HepG2 (cell line): ENCODE measurements at regions not wholly inside any gene's neighbourhood (a gene's known extent, or its start where the extent isn't known, plus 50 kb on each side); places are given as distances from the start of the nearest gene placed in this dataset.

Source experiments
- ATAC-seq: fragments of 200-7000 bp; cut with Tn5 transposase; 3 replicates; pipeline ENCODE4 v1.9.1; 2020; ENCODE audit warnings: mild to moderate bottlenecking, moderate library complexity
- BruUV-seq: library from RNA; stranded (reverse); fragments of 400-500 nt; replicated peaks from 2 replicates; lab custom pipeline; 2021; lab: Mats Ljungman, UMichigan
- CTCF ChIA-PET: fragments of 300-600 bp; formaldehyde crosslinking; extraction: SDS; loops from one replicate; lab custom pipeline; 2021; ENCODE audit warnings: low total read pairs, inconsistent platforms, low intra/inter-chr PET ratio; lab: Yijun Ruan, JAX
- POLR2A ChIA-PET: fragments of 350-600 bp; sonication (Branson Sonifier 250); formaldehyde crosslinking; loops from one replicate; lab custom pipeline; 2020; ENCODE audit warnings: antibody characterized with exemption, inconsistent platforms; lab: Yijun Ruan, JAX
- DNase-seq: peaks from one replicate; pipeline ENCODE4 v3.0.0-alpha.2; 2015; ENCODE audit warnings: low spot score
- FAIRE-seq: peaks from 3 replicates; lab custom pipeline; 2011; peaks lifted over from hg19 to GRCh38; lab: Jason Lieb, UNC
- H2AFZ ChIP-seq: one replicate; pipeline ENCODE4 v1.6.1; 2011; ENCODE audit warnings: low read length, inconsistent platforms
- H3K27ac ChIP-seq: fragments of 300-600 bp; 3 replicates; pipeline ENCODE4 v1.8.0; 2011; ENCODE audit warnings: mixed run types, mild to moderate bottlenecking, mixed read lengths, low read length, inconsistent platforms; ENCODE audit not compliant: insufficient read depth; ENCODE audit errors: extremely low read length
- H3K27me3 ChIP-seq, 2 experiments: fragments of 200-600 bp in 1 of 2; 2 replicates in 1 of 2; 3 replicates in 1 of 2; pipeline versions ENCODE4 v1.6.0 to v1.8.0; 2011; ENCODE audit warnings: low read length in 2 of 2, mild to moderate bottlenecking in 2 of 2, moderate library complexity in 2 of 2, inconsistent platforms in 1 of 2; ENCODE audit not compliant: insufficient read depth in 2 of 2, control insufficient read depth in 1 of 2
- H3K36me3 ChIP-seq, 2 experiments: fragments of 200-600 bp in 1 of 2; replicated peaks in 1 of 2; 2 replicates in 1 of 2; 3 replicates in 1 of 2; pipeline versions ENCODE4 v1.5.1 to v1.8.0; 2011; ENCODE audit warnings: low read length in 2 of 2, inconsistent platforms in 1 of 2; ENCODE audit not compliant: insufficient read depth in 2 of 2, control insufficient read depth in 1 of 2
- H3K4me1 ChIP-seq: 2 replicates; pipeline ENCODE4 v1.5.1; 2012; ENCODE audit warnings: low read length, inconsistent platforms; ENCODE audit not compliant: insufficient read depth
- H3K4me2 ChIP-seq: 2 replicates; pipeline ENCODE4 v1.6.0; 2011; ENCODE audit warnings: low read depth, low read length, inconsistent platforms
- H3K4me3 ChIP-seq, 3 experiments: fragments of 200-600 bp in 1 of 3; sonication (generic), shearing (Covaris generic) in 1 of 3; replicated peaks in 1 of 3; 2 replicates each; pipeline ENCODE4 v1.5.1; 2011 to 2016; ENCODE audit warnings: low read length in 3 of 3, inconsistent platforms in 2 of 3, low read depth in 2 of 3, mild to moderate bottlenecking in 2 of 3, control low read depth in 1 of 3, mixed read lengths in 1 of 3; ENCODE audit not compliant: insufficient read depth in 1 of 3
- H3K79me2 ChIP-seq: one replicate; pipeline ENCODE4 v1.6.1; 2011; ENCODE audit warnings: low read length, inconsistent platforms; ENCODE audit not compliant: insufficient read depth
- H3K9ac ChIP-seq: 2 replicates; pipeline ENCODE4 v1.6.0; 2011; ENCODE audit warnings: mild to moderate bottlenecking, low read depth, low read length, inconsistent platforms; ENCODE audit not compliant: insufficient read depth
- H3K9me3 ChIP-seq: 2 replicates; pipeline ENCODE4 v1.5.1; 2012; ENCODE audit warnings: mild to moderate bottlenecking, low read length
- H4K20me1 ChIP-seq: 2 replicates; pipeline ENCODE4 v1.6.0; 2011; ENCODE audit warnings: inconsistent platforms, mild to moderate bottlenecking, low read length, moderate library complexity; ENCODE audit not compliant: insufficient read depth
- GPN1 ChIP-seq: sonication (generic); formaldehyde crosslinking; IDR thresholded peaks from 2 replicates; pipeline ENCODE4 v1.5.1; 2020; ENCODE audit warnings: missing genetic modification reagents, borderline replicate concordance
- IKZF1 ChIP-seq: fragments of 450-650 bp; IDR thresholded peaks from 2 replicates; pipeline ENCODE4 v1.7.1; 2016
- KAT8 ChIP-seq: IDR thresholded peaks from 2 replicates; pipeline ENCODE4 v1.6.1; 2016; ENCODE audit warnings: missing genetic modification reagents, missing compliant biosample characterization
- KLF9 ChIP-seq: IDR thresholded peaks from 2 replicates; pipeline ENCODE4 v1.6.1; 2016; ENCODE audit warnings: low read depth
- MNT ChIP-seq: fragments of 450-650 bp; IDR thresholded peaks from 2 replicates; pipeline ENCODE4 v1.6.1; 2016
- MTA1 ChIP-seq: sonication (generic); formaldehyde crosslinking; IDR thresholded peaks from 2 replicates; pipeline ENCODE4 v1.4.0; 2020; ENCODE audit warnings: missing genetic modification reagents, mild to moderate bottlenecking, borderline replicate concordance
- SRSF1 ChIP-seq: fragments of 200-400 bp; formaldehyde crosslinking; optimal IDR thresholded peaks from 2 replicates; pipeline ENCODE3; 2017; ENCODE audit warnings: mild to moderate bottlenecking, low read depth, low read length, moderate library complexity
- THAP7 ChIP-seq: sonication (generic); formaldehyde crosslinking; IDR thresholded peaks from 2 replicates; pipeline ENCODE4 v1.8.1; 2023; ENCODE audit warnings: mild to moderate bottlenecking, missing genetic modification reagents
- WIZ ChIP-seq: sonication (generic); formaldehyde crosslinking; IDR thresholded peaks from 2 replicates; pipeline ENCODE4 v1.5.1; 2020; ENCODE audit warnings: mild to moderate bottlenecking, missing genetic modification reagents
- ZEB1 ChIP-seq: IDR thresholded peaks from 2 replicates; pipeline ENCODE4 v1.6.1; 2012; ENCODE audit warnings: mild to moderate bottlenecking, low read depth, inconsistent platforms; ENCODE audit not compliant: insufficient replicate concordance
- ZNF124 ChIP-seq: sonication (generic); formaldehyde crosslinking; IDR thresholded peaks from 2 replicates; pipeline ENCODE4 v1.4.0; 2020; ENCODE audit warnings: missing genetic modification reagents
- ZNF546 ChIP-seq: sonication (generic); formaldehyde crosslinking; conservative IDR thresholded peaks from 2 replicates; pipeline ENCODE4 v1.8.1; 2023; ENCODE audit warnings: mild to moderate bottlenecking, missing genetic modification reagents
- WGBS: methylation state at CpG from one replicate; pipeline ENCODE4 v1.1.6; 2017; ENCODE audit warnings: low lambda C conversion rate; 5-methylcytosine and 5-hydroxymethylcytosine counted together
- in situ Hi-C: cut with HindIII; loops from 2 replicates; pipeline ENCODE4 v1.10.0; 2017; ENCODE audit warnings: low pct_unique_long_range_greater_than_20kb; ENCODE audit not compliant: extremely low pct_ligation_motif_present
- intact Hi-C: fragments of 100-400 bp; cut with micrococcal nuclease; formaldehyde crosslinking; loops from one replicate; pipeline ENCODE4 v1.10.0; 2022; ENCODE audit not compliant: unreplicated experiment
- TF ChIP-seq, protein P1 (sequence below): IDR thresholded peaks from 2 replicates; pipeline ENCODE4 v1.6.1; 2016; ENCODE audit warnings: control low read depth

DNA sequence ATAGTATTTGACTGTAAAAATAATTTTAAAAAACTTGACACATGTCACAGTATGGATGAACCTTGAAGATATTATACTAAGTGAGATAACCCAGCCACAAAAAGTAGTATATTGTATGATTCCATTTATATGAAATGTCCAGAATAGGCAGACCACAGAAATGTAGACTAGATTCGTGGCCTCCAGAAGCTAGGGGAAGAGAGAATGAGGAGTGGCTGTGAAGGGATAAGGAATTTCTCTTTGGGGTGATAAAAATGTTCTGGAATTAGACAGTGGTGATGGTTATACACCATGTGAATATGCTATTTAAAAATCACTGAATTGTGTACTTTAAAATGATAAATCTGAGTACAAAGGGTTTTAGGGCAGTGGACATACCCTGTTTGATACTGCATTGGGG is 253.1 kb upstream of the DYNLRB2 start:
- DNase-seq = no peak
- Histone ChIP-seq H3K79me2 (no peaks in the 10 kb centered on the region), H3K4me3 (no peak overlapping the region), H3K4me2 (no peak overlapping the region), H3K27ac (no peak overlapping the region)
- no peak for TF ChIP-seq KLF9 (CRISPR knock-in tag)
- no peak for TF ChIP-seq ZEB1
- no peak for TF ChIP-seq MTA1 (CRISPR knock-in tag)
- TF ChIP-seq SRSF1 = no peak
- TF ChIP-seq, protein P1, sequence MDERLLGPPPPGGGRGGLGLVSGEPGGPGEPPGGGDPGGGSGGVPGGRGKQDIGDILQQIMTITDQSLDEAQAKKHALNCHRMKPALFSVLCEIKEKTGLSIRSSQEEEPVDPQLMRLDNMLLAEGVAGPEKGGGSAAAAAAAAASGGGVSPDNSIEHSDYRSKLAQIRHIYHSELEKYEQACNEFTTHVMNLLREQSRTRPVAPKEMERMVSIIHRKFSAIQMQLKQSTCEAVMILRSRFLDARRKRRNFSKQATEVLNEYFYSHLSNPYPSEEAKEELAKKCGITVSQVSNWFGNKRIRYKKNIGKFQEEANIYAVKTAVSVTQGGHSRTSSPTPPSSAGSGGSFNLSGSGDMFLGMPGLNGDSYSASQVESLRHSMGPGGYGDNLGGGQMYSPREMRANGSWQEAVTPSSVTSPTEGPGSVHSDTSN = no peak
- TF ChIP-seq ZNF546 (CRISPR knock-in tag) = no peak
- TF ChIP-seq KAT8 = no peak
- no peak for TF ChIP-seq WIZ (CRISPR knock-in tag)
- no peak for TF ChIP-seq GPN1
- TF ChIP-seq THAP7 (CRISPR knock-in tag) = no peak
- TF ChIP-seq IKZF1 = no peak
- TF ChIP-seq ZNF124 = no peak
- TF ChIP-seq MNT = no peak
- TF ChIP-seq, all 625 proteins: peak for 0
- no TSS peak for BruUV-seq
- ATAC-seq (no peak), FAIRE-seq (no peak)
- H3K36me3 ChIP-seq = no peaks in the 10 kb centered on the region
- no peaks in the 10 kb centered on the region; a peak in 1 of 5 replicates for H3K27me3 ChIP-seq
- POLR2A ChIA-PET = no interaction called here
- CTCF ChIA-PET = no interaction called here
- WGBS = 0% methylated on average over 1 of the region's 1 CpG
- no peaks in the 10 kb centered on the region for H4K20me1 ChIP-seq
- H3K9ac ChIP-seq = no peak overlapping the region
- H2AFZ ChIP-seq = no peak overlapping the region
- H3K4me1 ChIP-seq = no peaks in the 10 kb centered on the region
- no peaks in the 10 kb centered on the region for H3K9me3 ChIP-seq
- intact Hi-C loops (no loop called here), in situ Hi-C loops (no loop called here)
